ENCODE measurements at regions not wholly inside any gene's neighbourhood (a gene's known extent, or its start where the extent isn't known, plus 50 kb on each side); places are given as distances from the start of the nearest gene placed in this dataset.

GRCh38 chr4:155434366-155434765 is 57.6 kb upstream of the MAP9 start:
- Histone ChIP-seq H3K36me3 (ENCODE audit: low read depth, missing control alignments) (no peaks in the 10 kb centered on the region), H3K4me3 (no peak overlapping the region), H3K27me3 (no peaks in the 10 kb centered on the region), H3K27ac (no peak overlapping the region), H3K9me3 (no peaks in the 10 kb centered on the region), H3K4me1 (no peaks in the 10 kb centered on the region)
- no peak for TF ChIP-seq CTCF (IDR thresholded peaks at IDR 0.05)
- no peak for TF ChIP-seq POLR2A (IDR thresholded peaks at IDR 0.05)
- 67 to 90% methylated on average over 1 of the region's 1 CpG for WGBS, 2 donors
- intact Hi-C loops (cut with DNase I; ENCODE audit: low total_unique reads): no loop called here
- DNase-seq: no peak

- WGBS, 2 donors: 54 to 64% methylated on average over 2 of the region's 2 CpGs
- Histone ChIP-seq H3K36me3 (ENCODE audit: low read depth, missing control alignments) (no peaks in the 10 kb centered on the region), H3K27ac (no peak overlapping the region), H3K4me3 (no peak overlapping the region), H3K9me3 (no peaks in the 10 kb centered on the region), H3K27me3 (no peaks in the 10 kb centered on the region), H3K4me1 (no peaks in the 10 kb centered on the region)
- no peak for DNase-seq
- intact Hi-C loops (cut with DNase I; ENCODE audit: low total_unique reads): no loop called here
- no peak for TF ChIP-seq CTCF (IDR thresholded peaks at IDR 0.05)
- TF ChIP-seq POLR2A (IDR thresholded peaks at IDR 0.05): no peak
Measured at GRCh38 chr4:155433636-155434360, 57.0 kb upstream of the MAP9 start.

DNA sequence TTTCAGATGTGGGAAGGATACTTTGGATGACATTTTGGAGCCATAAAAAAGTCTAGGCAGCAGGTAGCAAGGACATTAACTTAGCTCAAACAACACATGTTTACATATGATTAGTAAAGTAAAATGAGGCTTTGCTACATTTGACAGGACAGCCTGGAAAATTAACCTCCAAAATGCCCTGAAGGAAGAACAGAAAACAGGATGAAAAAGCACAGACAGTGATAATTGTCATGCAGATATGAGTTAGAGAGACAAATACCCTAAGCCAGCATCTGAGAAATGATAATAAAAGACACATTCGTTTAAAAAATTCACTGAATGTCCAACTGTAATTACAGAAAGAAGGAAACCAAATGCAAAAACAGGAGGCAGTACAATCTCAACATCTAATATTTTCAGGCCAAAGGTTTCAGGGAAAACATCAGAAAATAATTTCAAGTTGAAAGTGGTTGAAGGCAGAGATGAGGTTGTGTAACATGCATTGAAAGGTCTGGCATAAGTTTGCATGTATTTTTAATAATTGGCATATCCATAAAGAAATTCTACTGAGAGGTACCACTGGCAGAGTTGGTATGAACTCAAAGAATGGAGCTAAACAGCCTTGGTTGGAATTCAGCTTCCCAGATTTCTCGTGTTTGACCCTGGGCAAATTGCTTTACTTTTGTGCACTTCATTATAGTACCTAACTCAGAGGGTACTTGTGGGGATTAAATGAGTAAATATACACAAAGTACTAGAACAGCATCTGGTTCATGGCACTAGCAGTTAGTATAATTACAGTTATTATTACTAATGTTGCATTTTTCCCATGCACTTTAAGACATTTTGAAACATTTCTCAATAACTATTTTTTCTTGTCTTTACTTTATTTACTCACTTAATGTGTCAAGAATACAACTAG is 54.4 kb upstream of the MAP9 start:
- WGBS, 2 donors: 55 to 72% methylated on average over 2 of the region's 2 CpGs

GRCh38 chr4:155428128-155428527 is 51.4 kb upstream of the MAP9 start:
- no peaks in the 10 kb centered on the region for H3K9me3 ChIP-seq
- DNase-seq: no peak
- no peak overlapping the region for H3K27ac ChIP-seq
- intact Hi-C loops (cut with DNase I; ENCODE audit: low total_unique reads): no loop called here
- no peaks in the 10 kb centered on the region for H3K27me3 ChIP-seq
- TF ChIP-seq CTCF (IDR thresholded peaks at IDR 0.05) (no peak), POLR2A (IDR thresholded peaks at IDR 0.05) (no peak)
- no peaks in the 10 kb centered on the region for H3K36me3 ChIP-seq (ENCODE audit: low read depth, missing control alignments)
- no peak overlapping the region for H3K4me3 ChIP-seq
- peaks cover 5% of the 10 kb centered on the region for H3K4me1 ChIP-seq

More for the DNA sequence above, 54.4 kb upstream of the MAP9 start:
- H3K4me3 ChIP-seq: no peak overlapping the region
- TF ChIP-seq CTCF (IDR thresholded peaks at IDR 0.05) (no peak), POLR2A (IDR thresholded peaks at IDR 0.05) (no peak)
- no peaks in the 10 kb centered on the region for H3K9me3 ChIP-seq
- no peak overlapping the region for H3K27ac ChIP-seq
- H3K36me3 ChIP-seq (ENCODE audit: low read depth, missing control alignments): no peaks in the 10 kb centered on the region
- H3K27me3 ChIP-seq: no peaks in the 10 kb centered on the region
- peaks cover 5% of the 10 kb centered on the region for H3K4me1 ChIP-seq
- no peak for DNase-seq
- intact Hi-C loops (cut with DNase I; ENCODE audit: low total_unique reads): no loop called here
